Body of pancreas (tissue), 4 donors: ENCODE measurements at regions not wholly inside any gene's neighbourhood (a gene's known extent, or its start where the extent isn't known, plus 50 kb on each side); places are given as distances from the start of the nearest gene placed in this dataset.

ENCODE experiments used
- POLR2A ChIP-seq, 3 donors: fragments of 450-650 bp; IDR thresholded peaks; one replicate each; pipeline ENCODE4 v1.6.1; 2016; ENCODE audit warnings: antibody characterized with exemption in 3 of 3, mild to moderate bottlenecking in 2 of 3
- TF ChIP-seq, protein P1 (sequence below), 7 experiments: fragments of 450-650 bp in 4 of 7; fragments of 200-600 bp in 3 of 7; sonication (generic) in 3 of 7; IDR thresholded peaks; one replicate each; pipeline ENCODE4 v1.5.1; 2016 to 2019; ENCODE audit warnings: antibody characterized with exemption in 7 of 7

DNA sequence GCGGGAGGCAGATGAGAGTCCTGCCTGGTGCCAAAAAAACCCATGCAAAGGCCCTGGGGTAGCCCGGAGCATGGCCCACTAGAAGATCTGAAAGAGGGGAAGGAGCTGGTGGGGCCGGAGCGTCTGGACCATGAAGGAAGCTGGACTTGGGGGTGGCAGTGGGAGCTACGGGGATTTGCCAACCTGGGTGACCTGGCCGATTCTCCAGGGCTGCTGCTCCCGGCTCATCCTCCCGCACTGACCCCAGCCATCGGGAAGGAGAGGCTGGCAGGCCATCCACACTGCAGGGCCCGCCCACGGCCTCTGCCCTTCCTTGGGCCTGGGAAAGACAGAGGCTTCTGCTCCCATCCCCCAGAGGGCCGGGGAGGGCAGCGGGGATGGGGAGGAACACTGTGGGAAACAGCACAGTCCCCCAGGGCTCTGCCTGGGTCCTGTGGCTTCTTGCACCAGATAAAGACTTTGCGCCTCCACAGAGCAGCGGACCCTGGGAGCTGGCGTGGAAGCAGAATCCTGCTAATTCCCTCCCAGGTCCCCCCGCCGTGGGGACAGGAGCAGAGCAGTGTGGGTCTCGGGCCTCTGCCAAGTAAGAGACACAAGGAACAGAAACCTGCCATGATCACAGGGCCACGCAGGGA, 87.1 kb upstream of the LINC01488 start:
- TF ChIP-seq, protein P1, sequence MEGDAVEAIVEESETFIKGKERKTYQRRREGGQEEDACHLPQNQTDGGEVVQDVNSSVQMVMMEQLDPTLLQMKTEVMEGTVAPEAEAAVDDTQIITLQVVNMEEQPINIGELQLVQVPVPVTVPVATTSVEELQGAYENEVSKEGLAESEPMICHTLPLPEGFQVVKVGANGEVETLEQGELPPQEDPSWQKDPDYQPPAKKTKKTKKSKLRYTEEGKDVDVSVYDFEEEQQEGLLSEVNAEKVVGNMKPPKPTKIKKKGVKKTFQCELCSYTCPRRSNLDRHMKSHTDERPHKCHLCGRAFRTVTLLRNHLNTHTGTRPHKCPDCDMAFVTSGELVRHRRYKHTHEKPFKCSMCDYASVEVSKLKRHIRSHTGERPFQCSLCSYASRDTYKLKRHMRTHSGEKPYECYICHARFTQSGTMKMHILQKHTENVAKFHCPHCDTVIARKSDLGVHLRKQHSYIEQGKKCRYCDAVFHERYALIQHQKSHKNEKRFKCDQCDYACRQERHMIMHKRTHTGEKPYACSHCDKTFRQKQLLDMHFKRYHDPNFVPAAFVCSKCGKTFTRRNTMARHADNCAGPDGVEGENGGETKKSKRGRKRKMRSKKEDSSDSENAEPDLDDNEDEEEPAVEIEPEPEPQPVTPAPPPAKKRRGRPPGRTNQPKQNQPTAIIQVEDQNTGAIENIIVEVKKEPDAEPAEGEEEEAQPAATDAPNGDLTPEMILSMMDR (IDR thresholded peaks at IDR 0.05) = no peak
- no peak for TF ChIP-seq POLR2A (IDR thresholded peaks at IDR 0.05)
